ENCODE measurements at regions not wholly inside any gene's neighbourhood (a gene's known extent, or its start where the extent isn't known, plus 50 kb on each side); places are given as distances from the start of the nearest gene placed in this dataset.
"Not testable (repeated sequence)": the region's sequence is repeated elsewhere in the genome, so short reads cannot be mapped to it uniquely, and the experiment has no call there.

DNA sequence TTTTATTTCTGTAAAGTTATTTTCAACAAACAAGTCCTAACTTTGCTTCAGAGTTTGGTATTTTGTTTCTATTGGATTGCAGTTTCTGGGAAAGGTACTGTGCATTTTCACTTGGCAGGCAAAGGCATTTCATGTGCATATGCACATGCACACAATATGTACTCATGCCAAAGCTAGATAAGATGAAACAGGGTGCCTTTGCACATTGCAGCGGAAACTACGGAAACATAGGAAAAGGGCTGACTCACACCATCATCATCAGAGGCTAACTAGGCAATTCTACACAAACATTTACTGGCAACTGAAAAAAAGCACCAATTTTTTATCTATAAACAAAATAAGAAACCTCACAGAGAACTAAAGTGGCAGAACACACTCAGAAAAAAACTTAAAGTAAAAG, 550.6 kb upstream of the NECTIN3 start:
- no peak overlapping the region for H3K4me3 ChIP-seq
- no peak for TF ChIP-seq Cebpa-rat (IDR thresholded peaks at IDR 0.05)
- H3K9me3 ChIP-seq (replicated peaks in 1 of 11): no peaks in the 10 kb centered on the region
- H3K9ac ChIP-seq: no peak overlapping the region
- no peak overlapping the region for H3K27ac ChIP-seq
- H3K4me2 ChIP-seq: no peak overlapping the region
- H4K20me1 ChIP-seq: no peaks in the 10 kb centered on the region
- no peaks in the 10 kb centered on the region for H3K27me3 ChIP-seq
- no peaks in the 10 kb centered on the region for H3K4me1 ChIP-seq
- H3K36me3 ChIP-seq: no peaks in the 10 kb centered on the region

- not testable (repeated sequence) for H3K4me1 ChIP-seq; H4K20me1 ChIP-seq; H3K27me3 ChIP-seq; H3K36me3 ChIP-seq; H3K4me2 ChIP-seq; H3K9ac ChIP-seq; H3K4me3 ChIP-seq; H3K9me3 ChIP-seq (replicated peaks in 1 of 11); H3K27ac ChIP-seq
Measured at GRCh38 chr3:110525558-110526064, 546.0 kb upstream of the NECTIN3 start.

DNA sequence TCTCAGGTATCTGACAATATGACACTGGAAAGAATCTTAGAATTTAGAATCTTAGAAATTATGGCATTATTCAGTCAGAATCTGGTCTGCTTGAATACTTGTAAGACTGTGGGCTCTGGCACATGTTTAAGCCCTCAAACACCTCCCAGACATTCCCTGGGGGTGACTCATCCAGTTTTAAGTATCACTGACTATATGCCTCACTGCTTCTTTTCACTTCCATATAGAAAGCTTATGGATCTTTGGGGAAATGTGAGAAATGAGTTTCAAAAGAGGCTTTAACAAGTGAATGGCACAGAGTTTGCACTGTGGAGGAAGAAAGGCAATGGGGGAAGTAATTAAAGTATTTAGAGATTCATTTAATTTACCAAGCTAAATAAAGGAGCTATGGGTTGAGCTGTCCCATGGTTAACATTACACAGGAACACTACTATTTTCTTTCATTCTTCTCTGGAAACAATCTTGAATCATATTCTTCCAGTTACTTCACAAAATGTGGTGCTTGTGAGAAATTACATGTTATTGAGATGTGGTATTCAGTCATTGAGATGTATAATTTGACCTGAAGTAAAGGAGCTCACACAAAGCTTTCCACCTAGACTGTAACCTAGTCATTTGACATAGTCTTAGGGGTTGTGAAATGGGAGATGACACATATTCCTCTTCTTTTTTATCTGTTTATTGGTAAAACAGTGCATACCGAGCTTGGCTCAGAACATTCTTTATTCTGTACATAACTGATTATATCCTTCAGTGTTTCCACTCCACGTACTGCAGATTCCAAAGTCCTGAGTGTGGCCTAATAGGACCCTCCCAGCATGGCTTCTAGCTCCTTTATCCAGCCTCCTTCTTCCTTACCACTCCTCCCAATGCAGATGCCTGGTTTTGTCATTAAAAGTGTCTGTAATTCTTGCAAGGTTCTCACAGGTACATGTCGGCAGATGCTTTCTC, 544.6 kb upstream of the NECTIN3 start:
- TF ChIP-seq Cebpa-rat (IDR thresholded peaks at IDR 0.05): no peak
- Histone ChIP-seq H3K4me1 (no peaks in the 10 kb centered on the region), H3K36me3 (no peaks in the 10 kb centered on the region), H3K27me3 (no peaks in the 10 kb centered on the region), H3K27ac (no peak overlapping the region), H3K4me3 (no peak overlapping the region), H3K4me2 (no peak overlapping the region), H3K9me3 (replicated peaks in 1 of 11) (no peaks in the 10 kb centered on the region), H3K9ac (no peak overlapping the region), H4K20me1 (no peaks in the 10 kb centered on the region)

- Histone ChIP-seq H3K9ac (no peak overlapping the region), H3K27me3 (no peaks in the 10 kb centered on the region), H3K4me2 (no peak overlapping the region), H3K4me1 (no peaks in the 10 kb centered on the region), H4K20me1 (no peaks in the 10 kb centered on the region), H3K4me3 (no peak overlapping the region), H3K9me3 (replicated peaks in 1 of 11) (no peaks in the 10 kb centered on the region), H3K27ac (no peak overlapping the region), H3K36me3 (no peaks in the 10 kb centered on the region)
- TF ChIP-seq Cebpa-rat (IDR thresholded peaks at IDR 0.05): no peak
Measured at GRCh38 chr3:110528305-110529121, 543.1 kb upstream of the NECTIN3 start.

- Histone ChIP-seq H3K4me2 (no peak overlapping the region), H4K20me1 (no peaks in the 10 kb centered on the region), H3K9me3 (replicated peaks in 1 of 11) (no peaks in the 10 kb centered on the region), H3K36me3 (no peaks in the 10 kb centered on the region), H3K4me3 (no peak overlapping the region), H3K4me1 (no peaks in the 10 kb centered on the region), H3K27ac (no peak overlapping the region), H3K27me3 (no peaks in the 10 kb centered on the region), H3K9ac (no peak overlapping the region)
- TF ChIP-seq Cebpa-rat (IDR thresholded peaks at IDR 0.05): no peak
Measured at GRCh38 chr3:110530902-110531301, 540.7 kb upstream of the NECTIN3 start.

GRCh38 chr3:110533089-110533488, 538.5 kb upstream of the NECTIN3 start:
- Histone ChIP-seq H3K4me2 (no peak overlapping the region), H3K27ac (no peak overlapping the region), H3K9me3 (replicated peaks in 1 of 11) (no peaks in the 10 kb centered on the region), H3K27me3 (no peaks in the 10 kb centered on the region), H3K4me3 (no peak overlapping the region), H3K4me1 (no peaks in the 10 kb centered on the region), H3K36me3 (no peaks in the 10 kb centered on the region), H3K9ac (no peak overlapping the region), H4K20me1 (no peaks in the 10 kb centered on the region)
- no peak for TF ChIP-seq Cebpa-rat (IDR thresholded peaks at IDR 0.05)

DNA sequence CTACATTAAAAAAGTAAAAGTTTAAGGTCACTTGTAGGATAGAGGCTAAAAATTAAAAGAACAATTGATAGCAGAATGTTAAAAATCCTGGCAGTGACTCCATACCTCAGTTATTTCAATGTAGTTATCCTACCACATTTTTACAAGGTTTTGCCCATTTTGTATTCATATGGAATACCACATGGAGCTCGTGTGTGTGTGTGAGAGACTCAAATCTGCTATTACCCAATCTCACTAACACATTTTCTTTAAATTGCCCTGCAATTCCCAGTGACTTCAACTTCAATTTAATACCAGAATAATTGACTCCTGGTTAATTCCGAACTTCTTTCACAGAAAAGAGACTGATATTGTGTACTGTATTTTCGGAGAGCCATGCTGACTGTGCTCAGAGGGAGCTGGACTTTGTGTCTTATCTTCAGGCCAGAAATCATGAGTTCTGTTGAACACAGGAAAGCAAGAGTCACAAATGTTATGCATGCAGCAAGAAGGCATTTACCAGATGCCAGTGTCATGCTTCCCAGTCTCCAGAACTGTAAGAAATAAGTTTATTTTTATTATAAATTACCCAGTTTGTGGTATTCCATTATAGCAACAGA, 529.0 kb upstream of the NECTIN3 start:
- TF ChIP-seq Cebpa-rat (IDR thresholded peaks at IDR 0.05): no peak
- Histone ChIP-seq H3K9ac (no peak overlapping the region), H3K36me3 (no peaks in the 10 kb centered on the region), H4K20me1 (no peaks in the 10 kb centered on the region), H3K4me2 (no peak overlapping the region), H3K27me3 (no peaks in the 10 kb centered on the region), H3K4me3 (no peak overlapping the region), H3K4me1 (no peaks in the 10 kb centered on the region), H3K27ac (no peak overlapping the region), H3K9me3 (replicated peaks in 1 of 11) (peaks cover 0 to 4% (median 0%) of the 10 kb centered on the region in 11 experiments; a peak in 1 of 22 replicates)

GRCh38 chr3:110544730-110545129, 526.9 kb upstream of the NECTIN3 start:
- Histone ChIP-seq H3K4me1 (no peaks in the 10 kb centered on the region), H3K9me3 (replicated peaks in 1 of 11) (no peaks in the 10 kb centered on the region), H3K27me3 (no peaks in the 10 kb centered on the region)

GRCh38 chr3:110550511-110550910, 521.1 kb upstream of the NECTIN3 start:
- Histone ChIP-seq H3K9ac (no peak overlapping the region), H3K4me3 (no peak overlapping the region), H4K20me1 (no peaks in the 10 kb centered on the region), H3K36me3 (no peaks in the 10 kb centered on the region), H3K4me2 (no peak overlapping the region), H3K27me3 (no peaks in the 10 kb centered on the region), H3K4me1 (no peaks in the 10 kb centered on the region), H3K27ac (no peak overlapping the region), H3K9me3 (replicated peaks in 1 of 11) (no peaks in the 10 kb centered on the region)
- TF ChIP-seq Cebpa-rat (IDR thresholded peaks at IDR 0.05): no peak

More at GRCh38 chr3:110544730-110545129, 526.9 kb upstream of the NECTIN3 start:
- H3K4me2 ChIP-seq: no peak overlapping the region
- H4K20me1 ChIP-seq: no peaks in the 10 kb centered on the region
- H3K4me3 ChIP-seq: no peak overlapping the region
- H3K27ac ChIP-seq: no peak overlapping the region
- H3K9ac ChIP-seq: no peak overlapping the region
- TF ChIP-seq Cebpa-rat (IDR thresholded peaks at IDR 0.05): no peak
- no peaks in the 10 kb centered on the region for H3K36me3 ChIP-seq
